ENCODE measurements at regions not wholly inside any gene's neighbourhood (a gene's known extent, or its start where the extent isn't known, plus 50 kb on each side); places are given as distances from the start of the nearest gene placed in this dataset.

DNA sequence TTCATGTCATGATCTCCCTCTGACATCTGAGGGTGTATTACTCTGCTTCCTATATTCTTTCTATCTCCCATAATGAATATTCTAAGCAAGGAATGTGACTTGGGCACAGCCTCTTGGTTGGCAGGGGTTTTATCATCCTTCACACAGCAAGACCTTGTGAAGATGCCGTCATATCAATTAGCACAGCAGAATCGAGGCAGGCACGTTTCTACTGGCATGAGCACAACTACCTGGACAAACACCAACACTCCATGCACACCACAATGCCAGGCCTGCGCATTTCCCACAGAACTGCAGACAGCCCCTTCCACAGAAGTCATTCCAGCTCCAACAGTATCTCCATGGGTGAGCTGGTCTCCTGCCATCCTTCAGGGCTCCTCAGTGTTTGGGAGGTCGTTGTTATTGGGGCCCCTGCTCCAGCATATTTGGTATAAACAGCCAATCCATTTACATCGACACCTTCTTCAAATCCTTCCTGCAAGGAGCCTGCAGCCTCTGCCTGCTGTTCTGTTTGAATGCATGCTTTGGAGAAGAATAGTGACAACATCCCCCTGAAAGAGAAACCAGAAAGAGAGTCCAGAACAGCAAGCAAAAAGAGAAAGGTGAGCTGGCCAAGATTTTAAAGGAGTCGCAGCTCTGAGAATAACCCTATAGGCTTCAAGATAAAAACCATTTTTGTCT is 275.5 kb downstream of the SHOX2 start:
- no peak overlapping the region for H2BK15ac ChIP-seq (ENCODE audit: low read length)
- H3K9me3 ChIP-seq (ENCODE audit: insufficient read depth in 2 of 2, low read depth in 1 of 2, low read length in 1 of 2): peaks cover 10 to 11% of the 10 kb centered on the region in 2 experiments
- TF ChIP-seq, protein P1, sequence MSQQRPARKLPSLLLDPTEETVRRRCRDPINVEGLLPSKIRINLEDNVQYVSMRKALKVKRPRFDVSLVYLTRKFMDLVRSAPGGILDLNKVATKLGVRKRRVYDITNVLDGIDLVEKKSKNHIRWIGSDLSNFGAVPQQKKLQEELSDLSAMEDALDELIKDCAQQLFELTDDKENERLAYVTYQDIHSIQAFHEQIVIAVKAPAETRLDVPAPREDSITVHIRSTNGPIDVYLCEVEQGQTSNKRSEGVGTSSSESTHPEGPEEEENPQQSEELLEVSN (IDR thresholded peaks at IDR 0.05): peak; percentile 29; the same call in 1 of the 2 replicates
- no peak for TF ChIP-seq POLR2A (IDR thresholded peaks at IDR 0.05; ENCODE audit: control extremely low read depth in 1 of 2, low read depth in 2 of 2, low read length in 2 of 2)
- H3K56ac ChIP-seq (replicated peaks; ENCODE audit: insufficient read length, low read depth, low read length): no peak overlapping the region
- no peaks in the 10 kb centered on the region for H3K79me1 ChIP-seq (ENCODE audit: low read depth, low read length)
- no peak overlapping the region for H4K91ac ChIP-seq (replicated peaks; ENCODE audit: insufficient read length, low read length)
- no peak overlapping the region for H2BK20ac ChIP-seq (ENCODE audit: low read length)
- H3K4ac ChIP-seq (replicated peaks; ENCODE audit: insufficient read length, low read depth, low read length): no peak overlapping the region
- no peak overlapping the region for H3K9ac ChIP-seq (replicated peaks in 1 of 4; ENCODE audit: extremely low read depth in 1 of 4, low read depth in 3 of 4, low read length in 3 of 4)
- no peak overlapping the region for H3K27ac ChIP-seq (ENCODE audit: low read depth, low read length)
- CTCF ChIA-PET (ENCODE audit: partially characterized antibody): no interaction called here
- H2AK5ac ChIP-seq (ENCODE audit: low read depth, low read length): no peak overlapping the region
- H4K5ac ChIP-seq (ENCODE audit: insufficient read length, low read depth, low read length): no peak overlapping the region
- no peak overlapping the region for H2BK12ac ChIP-seq (ENCODE audit: low read depth, low read length)
- H2AFZ ChIP-seq (ENCODE audit: low read length): 0 out of 2 replicates have a peak overlapping the region, but pooled peaks have one; percentile 68
- no peak for FAIRE-seq
- 78% methylated on average over 7 of the region's 7 CpGs; no CpG with 5 or more reads in 1 of the 2 experiments for WGBS, 2 experiments (ENCODE audit: extremely low coverage in 1 of 2, insufficient coverage in 1 of 2, insufficient read length in 1 of 2, insufficient replicate concordance in 2 of 2, low coverage in 1 of 2, low lambda C conversion rate in 2 of 2, missing lambda C conversion rate in 1 of 2)
- H3K4me2 ChIP-seq (ENCODE audit: insufficient read depth in 1 of 2, low read depth in 2 of 2, low read length in 2 of 2): peak overlapping the region; percentile 36 to 42; a peak in 3 of 4 replicates
- no peak overlapping the region for H3K14ac ChIP-seq (ENCODE audit: insufficient read length)
- peaks cover 0 to 1% of the 10 kb centered on the region in 2 experiments for H4K20me1 ChIP-seq (replicated peaks in 1 of 2; ENCODE audit: control insufficient read depth in 1 of 2, insufficient read depth in 2 of 2, low read length in 2 of 2)
- H2BK120ac ChIP-seq (replicated peaks; ENCODE audit: low read depth, low read length): no peak overlapping the region
- no peak for DNase-seq (ENCODE audit: low read depth in 1 of 2, low spot score in 2 of 2)
- H3K4me3 ChIP-seq (ENCODE audit: extremely low read depth in 1 of 4, insufficient read depth in 2 of 4, low read depth in 3 of 4, low read length in 4 of 4): no peak overlapping the region
- H3K23ac ChIP-seq (ENCODE audit: insufficient read length): no peak overlapping the region
- H3K36me3 ChIP-seq (ENCODE audit: control insufficient read depth in 2 of 4, insufficient read depth in 4 of 4, low read length in 3 of 4): no peaks in the 10 kb centered on the region; a peak in 1 of 8 replicates
- H4K8ac ChIP-seq (ENCODE audit: extremely low read depth, insufficient read depth, low read length): no peak overlapping the region
- no peak overlapping the region for H2BK5ac ChIP-seq (ENCODE audit: low read depth, low read length)
- POLR2A ChIA-PET (ENCODE audit: partially characterized antibody): no interaction called here
- H3K27me3 ChIP-seq (replicated peaks in 1 of 4; ENCODE audit: control insufficient read depth in 3 of 4, extremely low read depth in 1 of 4, insufficient read depth in 3 of 4, low read length in 3 of 4): no peaks in the 10 kb centered on the region
- no peak overlapping the region; the same call in 1 of the 2 replicates for H3K18ac ChIP-seq (ENCODE audit: extremely low read depth, low read length)
- H3K79me2 ChIP-seq (ENCODE audit: control insufficient read depth in 1 of 2, insufficient read depth in 2 of 2, low read length in 2 of 2): no peaks in the 10 kb centered on the region
- no peaks in the 10 kb centered on the region; the same call in 1 of the 2 replicates for H3K23me2 ChIP-seq (ENCODE audit: low read depth, low read length)
- peaks cover 0 to 3% (median 2%) of the 10 kb centered on the region in 4 experiments; a peak in 2 of 7 replicates for H3K4me1 ChIP-seq (replicated peaks in 1 of 4; ENCODE audit: control insufficient read depth in 3 of 4, insufficient read depth in 4 of 4, low read length in 3 of 4)
